ENCODE measurements at regions not wholly inside any gene's neighbourhood (a gene's known extent, or its start where the extent isn't known, plus 50 kb on each side); places are given as distances from the start of the nearest gene placed in this dataset.

GRCh38 chr2:176626796-176627195 lies 357.6 kb downstream of the MTX2 start:
- Histone ChIP-seq H3K27me3 (ENCODE audit: control insufficient read depth in 4 of 4, insufficient read depth in 4 of 4, low read length in 3 of 4) (peaks cover 0 to 2% (median under 1%) of the 10 kb centered on the region in 4 donors), H3K27ac (ENCODE audit: low read depth in 1 of 2, low read length in 2 of 2) (no peak overlapping the region), H3K36me3 (ENCODE audit: control insufficient read depth in 4 of 4, insufficient read depth in 3 of 4, low read depth in 1 of 4, low read length in 3 of 4) (no peaks in the 10 kb centered on the region), H3K9me3 (ENCODE audit: control insufficient read depth in 4 of 4, low read length in 3 of 4) (no peaks in the 10 kb centered on the region), H3K9ac (ENCODE audit: low read depth in 1 of 2, low read length in 2 of 2) (no peak overlapping the region), H3K4me3 (ENCODE audit: low read depth in 1 of 3, low read length in 3 of 3) (no peak overlapping the region), H3K4me1 (ENCODE audit: control insufficient read depth in 4 of 4, insufficient read depth in 4 of 4, low read length in 3 of 4) (no peaks in the 10 kb centered on the region)
- 64% methylated on average over 8 of the region's 8 CpGs for WGBS
- no peak for DNase-seq (ENCODE audit: low spot score)
- TF ChIP-seq TAF1 (conservative IDR thresholded peaks at IDR 0.05) (no peak), CTCF (IDR thresholded peaks at IDR 0.05; ENCODE audit: low read depth, low read length, missing input control) (no peak), YY1 (IDR thresholded peaks at IDR 0.05) (no peak), EGR1 (IDR thresholded peaks at IDR 0.05; ENCODE audit: low read depth in 2 of 2) (no peak), JUND (IDR thresholded peaks at IDR 0.05) (no peak), RXRA (IDR thresholded peaks at IDR 0.05) (no peak), HNF4A (conservative IDR thresholded peaks at IDR 0.05) (no peak), ATF3 (IDR thresholded peaks at IDR 0.05) (no peak), MAX (IDR thresholded peaks at IDR 0.05) (no peak)

- TF ChIP-seq MAX (IDR thresholded peaks at IDR 0.05): no peak
- no peak for TF ChIP-seq JUND (IDR thresholded peaks at IDR 0.05)
- TF ChIP-seq HNF4A (conservative IDR thresholded peaks at IDR 0.05): no peak
- TF ChIP-seq REST (IDR thresholded peaks at IDR 0.05): no peak
- no peak for TF ChIP-seq ATF3 (IDR thresholded peaks at IDR 0.05)
- TF ChIP-seq RAD21 (IDR thresholded peaks at IDR 0.05): no peak
- TF ChIP-seq SP1 (IDR thresholded peaks at IDR 0.05): no peak
- no peak for TF ChIP-seq GABPA (IDR thresholded peaks at IDR 0.05 in 1 of 2, conservative IDR thresholded peaks at IDR 0.05 in 1 of 2)
- TF ChIP-seq EGR1 (IDR thresholded peaks at IDR 0.05; ENCODE audit: low read depth in 2 of 2): no peak
- TF ChIP-seq YY1 (IDR thresholded peaks at IDR 0.05): no peak
- TF ChIP-seq ZBTB33 (IDR thresholded peaks at IDR 0.05): no peak
- no peak for TF ChIP-seq FOXA1 (IDR thresholded peaks at IDR 0.05)
- TF ChIP-seq NR2F2 (IDR thresholded peaks at IDR 0.05): no peak
- no peak for TF ChIP-seq TAF1 (conservative IDR thresholded peaks at IDR 0.05)
- no peak for TF ChIP-seq FOXA2 (IDR thresholded peaks at IDR 0.05)
- TF ChIP-seq RXRA (IDR thresholded peaks at IDR 0.05): no peak
- TF ChIP-seq CTCF (IDR thresholded peaks at IDR 0.05; ENCODE audit: low read depth, low read length, missing input control): no peak
- no peak for TF ChIP-seq HNF4G (IDR thresholded peaks at IDR 0.05)
- no peaks in the 10 kb centered on the region for H3K9me3 ChIP-seq (ENCODE audit: control insufficient read depth in 4 of 4, low read length in 3 of 4)
- no peak overlapping the region for H3K4me3 ChIP-seq (ENCODE audit: low read depth in 1 of 3, low read length in 3 of 3)
- peaks cover 0 to 6% (median under 1%) of the 10 kb centered on the region in 4 donors for H3K27me3 ChIP-seq (ENCODE audit: control insufficient read depth in 4 of 4, insufficient read depth in 4 of 4, low read length in 3 of 4)
- no peak overlapping the region for H3K27ac ChIP-seq (ENCODE audit: low read depth in 1 of 2, low read length in 2 of 2)
- no peak for DNase-seq (ENCODE audit: low spot score)
- H3K9ac ChIP-seq (ENCODE audit: low read depth in 1 of 2, low read length in 2 of 2): no peak overlapping the region
- no peaks in the 10 kb centered on the region for H3K4me1 ChIP-seq (ENCODE audit: control insufficient read depth in 4 of 4, insufficient read depth in 4 of 4, low read length in 3 of 4)
- H3K36me3 ChIP-seq (ENCODE audit: control insufficient read depth in 4 of 4, insufficient read depth in 3 of 4, low read depth in 1 of 4, low read length in 3 of 4): no peaks in the 10 kb centered on the region
Measured at GRCh38 chr2:176628438-176628837, 359.2 kb downstream of the MTX2 start.
